Testis (tissue), 2 donors: ENCODE measurements at regions not wholly inside any gene's neighbourhood (a gene's known extent, or its start where the extent isn't known, plus 50 kb on each side); places are given as distances from the start of the nearest gene placed in this dataset.

Experiments
- POLR2A ChIP-seq: fragments of 450-650 bp; IDR thresholded peaks from one replicate; pipeline ENCODE4 v1.6.1; 2017; ENCODE audit warnings: antibody characterized with exemption, mild to moderate bottlenecking, moderate library complexity
- TF ChIP-seq, protein P1 (sequence below), 3 experiments: fragments of 450-650 bp in 2 of 3; fragments of 200-600 bp in 1 of 3; sonication (generic) in 1 of 3; IDR thresholded peaks; one replicate each; pipeline ENCODE4 v1.5.1; 2016 to 2019; ENCODE audit warnings: antibody characterized with exemption in 3 of 3, mild to moderate bottlenecking in 2 of 3, moderate library complexity in 1 of 3

DNA sequence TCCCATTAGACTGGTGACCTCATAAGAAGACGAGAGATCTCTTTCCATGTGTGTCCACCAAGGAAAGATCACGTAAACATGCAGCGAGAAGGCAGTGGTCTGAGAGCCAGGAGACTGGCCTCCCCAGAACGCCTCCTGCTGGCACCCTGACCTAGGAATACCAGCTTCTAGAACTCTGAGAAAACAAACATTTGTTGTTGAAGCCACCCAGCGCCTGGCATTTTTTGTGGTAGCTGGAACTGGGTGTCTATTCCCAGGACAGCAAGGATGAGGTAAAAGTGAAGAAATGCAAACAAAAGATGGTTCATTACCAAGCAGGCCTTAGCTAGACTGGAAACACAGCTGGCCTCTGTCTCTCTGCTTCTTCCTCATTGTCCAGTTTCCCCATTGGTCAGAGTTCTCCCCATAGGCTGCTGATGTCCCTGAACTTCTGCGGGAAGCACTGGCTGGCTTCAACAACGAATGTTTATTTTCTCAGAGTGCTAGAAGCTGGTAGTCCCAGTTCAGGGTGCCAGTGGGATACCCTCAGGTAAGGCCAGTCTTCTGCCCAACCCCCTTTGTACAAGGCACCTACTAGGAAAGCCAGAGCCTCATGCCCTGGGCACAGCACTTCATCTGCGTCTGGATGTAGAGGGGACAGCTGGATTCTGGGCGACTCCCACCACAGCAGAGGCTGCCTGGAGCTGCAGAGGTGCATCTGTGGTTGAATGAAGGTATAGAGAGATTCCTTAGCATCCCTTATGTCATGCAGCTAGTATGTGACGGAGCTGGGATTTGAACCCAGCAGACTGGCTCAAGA is 304.9 kb downstream of the TCERG1L start:
- TF ChIP-seq, protein P1, sequence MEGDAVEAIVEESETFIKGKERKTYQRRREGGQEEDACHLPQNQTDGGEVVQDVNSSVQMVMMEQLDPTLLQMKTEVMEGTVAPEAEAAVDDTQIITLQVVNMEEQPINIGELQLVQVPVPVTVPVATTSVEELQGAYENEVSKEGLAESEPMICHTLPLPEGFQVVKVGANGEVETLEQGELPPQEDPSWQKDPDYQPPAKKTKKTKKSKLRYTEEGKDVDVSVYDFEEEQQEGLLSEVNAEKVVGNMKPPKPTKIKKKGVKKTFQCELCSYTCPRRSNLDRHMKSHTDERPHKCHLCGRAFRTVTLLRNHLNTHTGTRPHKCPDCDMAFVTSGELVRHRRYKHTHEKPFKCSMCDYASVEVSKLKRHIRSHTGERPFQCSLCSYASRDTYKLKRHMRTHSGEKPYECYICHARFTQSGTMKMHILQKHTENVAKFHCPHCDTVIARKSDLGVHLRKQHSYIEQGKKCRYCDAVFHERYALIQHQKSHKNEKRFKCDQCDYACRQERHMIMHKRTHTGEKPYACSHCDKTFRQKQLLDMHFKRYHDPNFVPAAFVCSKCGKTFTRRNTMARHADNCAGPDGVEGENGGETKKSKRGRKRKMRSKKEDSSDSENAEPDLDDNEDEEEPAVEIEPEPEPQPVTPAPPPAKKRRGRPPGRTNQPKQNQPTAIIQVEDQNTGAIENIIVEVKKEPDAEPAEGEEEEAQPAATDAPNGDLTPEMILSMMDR (IDR thresholded peaks at IDR 0.05): no peak
- TF ChIP-seq POLR2A: no peak
